ENCODE measurements at regions not wholly inside any gene's neighbourhood (a gene's known extent, or its start where the extent isn't known, plus 50 kb on each side); places are given as distances from the start of the nearest gene placed in this dataset.
"Not testable (repeated sequence)": the region's sequence is repeated elsewhere in the genome, so short reads cannot be mapped to it uniquely, and the experiment has no call there.

DNA sequence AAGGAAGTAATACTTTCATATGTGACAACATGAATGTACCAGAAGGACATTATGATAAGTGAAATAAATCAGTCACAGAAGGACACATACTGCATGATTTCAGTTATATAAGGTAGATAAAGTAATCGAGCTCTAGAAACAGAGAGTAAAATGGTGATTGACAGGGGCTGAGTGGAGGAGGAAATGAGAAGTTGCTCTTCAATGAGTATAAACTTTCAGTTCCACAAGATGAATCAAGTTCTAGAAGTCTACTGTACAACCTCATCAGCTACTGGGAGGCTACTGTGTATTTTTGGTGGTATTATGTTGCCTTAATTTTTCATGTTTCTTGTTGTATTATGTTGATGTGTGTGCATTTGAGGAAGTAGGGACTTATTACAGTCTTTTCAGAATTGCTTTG, 270.9 kb upstream of the GRIA3 start:
- no peak for DNase-seq (ENCODE audit: low read depth in 2 of 2)

DNA sequence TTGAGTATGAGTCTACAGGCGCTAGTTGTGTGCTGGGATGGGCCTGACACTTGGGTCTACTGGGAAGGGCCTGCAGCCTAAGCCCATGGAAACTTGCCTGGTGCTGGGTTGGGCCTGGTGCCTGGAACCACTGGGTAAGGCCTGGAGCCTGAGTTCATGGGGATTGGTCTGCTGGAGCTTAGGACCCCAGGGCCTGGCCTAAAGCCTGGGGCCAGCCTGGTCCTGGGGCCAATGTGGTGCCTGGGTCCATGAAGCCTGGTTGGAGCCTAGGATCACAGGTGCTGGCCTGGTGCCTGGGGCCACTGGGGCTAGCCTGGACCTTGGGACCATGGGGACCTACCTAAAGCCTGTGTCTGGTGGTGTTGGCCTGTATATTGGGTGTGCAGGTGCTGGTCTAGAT, 270.3 kb upstream of the GRIA3 start:
- no peak for DNase-seq (ENCODE audit: low read depth in 2 of 2)

DNA sequence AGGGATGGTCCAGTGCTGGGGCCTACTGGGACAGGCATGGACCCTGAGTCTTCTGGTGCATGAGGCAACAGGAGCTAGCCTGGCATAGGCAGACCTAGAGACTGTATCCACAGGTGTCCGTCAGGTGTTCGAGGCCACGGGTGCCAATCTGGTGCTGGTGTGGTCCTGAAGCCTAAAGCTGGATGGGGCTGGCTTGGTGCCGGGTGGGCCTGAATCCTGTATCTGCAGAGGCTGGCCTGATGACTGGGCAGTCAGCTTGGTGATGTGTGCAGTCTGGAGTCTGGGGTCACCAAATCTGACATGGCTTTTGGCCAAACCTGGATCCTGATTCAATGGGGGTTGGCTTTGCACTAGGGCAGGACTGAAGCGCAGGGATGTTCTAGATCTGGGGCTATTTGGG, 269.8 kb upstream of the GRIA3 start:
- no peak for DNase-seq (ENCODE audit: low read depth in 2 of 2)

DNA sequence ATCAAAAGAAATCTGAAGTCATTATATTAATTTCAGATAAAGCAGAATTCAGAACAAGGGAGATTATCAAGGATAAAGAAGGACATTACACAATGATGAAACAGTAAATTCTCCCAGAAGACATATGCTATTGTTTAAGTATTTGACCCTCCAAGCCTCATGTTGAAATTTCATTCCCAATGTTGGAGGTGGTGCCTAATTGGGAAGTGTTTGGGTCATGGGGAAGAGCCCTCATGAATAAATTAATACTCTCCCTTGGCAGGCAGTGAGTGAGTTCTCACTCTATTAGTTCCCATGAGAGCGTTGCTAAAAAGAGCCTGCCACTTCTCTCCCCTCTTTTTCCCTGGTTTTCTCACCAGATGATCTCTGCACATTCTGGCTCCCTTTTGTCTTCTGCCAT, 249.9 kb upstream of the GRIA3 start:
- no peak for DNase-seq (ENCODE audit: low read depth in 2 of 2)

GRCh38 chrX:122940199-122940598, 243.9 kb upstream of the GRIA3 start:
- no peak for DNase-seq (ENCODE audit: low read depth in 2 of 2)

DNA sequence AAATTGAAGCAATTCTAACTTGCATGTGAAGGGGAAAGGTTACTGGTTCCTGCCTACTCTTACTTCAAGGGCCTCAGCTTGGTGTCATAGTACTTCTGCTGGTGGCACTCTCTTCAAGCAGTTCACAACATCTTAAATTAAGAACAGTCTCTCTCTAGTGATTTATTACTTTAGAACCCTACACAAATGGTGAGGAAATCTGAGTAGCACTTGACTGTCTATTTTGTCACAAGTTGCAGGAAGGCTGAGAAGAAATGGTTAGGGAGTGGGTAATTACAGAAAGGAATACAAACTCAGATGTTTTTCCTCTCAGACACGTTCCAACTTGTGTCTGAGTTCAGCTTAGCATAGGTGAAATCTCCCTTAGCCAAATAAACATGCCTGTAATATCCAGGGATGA, 242.3 kb upstream of the GRIA3 start:
- no peak for DNase-seq (ENCODE audit: low read depth in 2 of 2)

- no peak for DNase-seq (ENCODE audit: low read depth in 2 of 2)
These were observed 240.2 kb upstream of the GRIA3 start for GRCh38 chrX:122943918-122944317.

- DNase-seq (ENCODE audit: low read depth in 2 of 2): no peak
These were observed 238.8 kb upstream of the GRIA3 start for GRCh38 chrX:122945328-122945727.

- no peak for DNase-seq (ENCODE audit: low read depth in 2 of 2)
These were observed 211.5 kb upstream of the GRIA3 start for GRCh38 chrX:122972604-122973003.

DNA sequence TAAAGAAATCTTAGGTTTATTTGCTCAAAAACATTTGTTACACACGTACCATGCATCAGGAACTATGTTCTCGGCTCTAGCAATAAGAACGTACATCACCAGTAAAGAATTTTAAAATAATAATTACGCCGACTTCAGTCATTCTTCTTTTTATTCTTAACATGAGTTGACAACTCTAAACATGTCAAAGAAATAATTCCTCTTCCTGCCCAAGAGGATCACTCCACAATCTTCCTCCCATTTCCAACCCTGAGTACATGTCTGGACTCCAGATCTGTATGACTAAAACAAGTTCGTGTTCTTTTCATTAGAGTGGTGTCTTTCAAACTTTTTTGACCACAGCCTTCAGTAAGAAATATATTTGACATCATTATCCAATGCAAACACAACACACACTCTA, 201.6 kb upstream of the GRIA3 start:
- DNase-seq (ENCODE audit: low read depth in 2 of 2): no peak

- DNase-seq (ENCODE audit: low read depth in 2 of 2): not testable (repeated sequence)
These were observed 181.2 kb upstream of the GRIA3 start for GRCh38 chrX:123002844-123003243.

DNA sequence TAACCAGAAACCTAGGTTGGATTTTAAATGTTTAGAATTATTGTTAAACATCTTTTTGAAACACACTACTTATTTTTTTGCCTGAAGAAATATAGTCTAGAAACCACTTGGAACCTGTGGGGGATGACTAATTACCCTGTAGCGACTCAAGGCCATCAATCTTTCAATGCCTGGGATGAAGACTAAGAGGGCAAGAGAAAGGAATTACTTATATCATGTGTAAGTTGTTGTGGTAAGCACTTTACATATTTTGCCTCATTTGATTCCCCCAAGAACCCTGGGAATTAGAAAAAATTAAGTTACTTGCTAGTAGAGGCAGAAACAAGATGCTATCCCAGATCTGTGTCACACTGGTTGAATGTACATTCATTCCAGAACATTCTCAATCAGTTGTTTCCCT, 170.9 kb upstream of the GRIA3 start:
- DNase-seq (ENCODE audit: low read depth in 2 of 2): no peak

- DNase-seq (ENCODE audit: low read depth in 2 of 2): no peak
These were observed 147.7 kb upstream of the GRIA3 start for GRCh38 chrX:123036401-123036800.

GRCh38 chrX:123049071-123049625, 134.9 kb upstream of the GRIA3 start:
- DNase-seq (ENCODE audit: low read depth in 2 of 2): no peak

DNA sequence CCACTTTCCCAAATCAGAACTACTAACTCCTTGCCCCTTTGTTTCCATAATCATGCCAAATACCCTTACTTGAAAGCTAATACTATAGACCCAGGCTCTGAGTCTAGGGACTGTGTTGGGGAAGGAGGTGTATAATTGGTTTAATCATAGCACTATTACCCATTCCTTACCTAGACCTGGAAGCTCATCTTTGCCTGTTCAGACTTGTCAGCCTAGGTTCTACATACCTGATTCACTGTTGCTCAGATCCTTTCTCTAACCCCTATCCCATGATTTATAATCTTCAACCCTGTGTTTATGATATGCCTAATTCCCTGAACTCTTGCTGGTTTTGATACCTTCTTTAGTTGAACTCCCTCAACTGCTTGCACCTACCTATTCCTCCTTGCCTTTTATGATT, 123.1 kb upstream of the GRIA3 start:
- no peak for DNase-seq (ENCODE audit: low read depth in 2 of 2)

GRCh38 chrX:123064053-123064452, 120.0 kb upstream of the GRIA3 start:
- DNase-seq (ENCODE audit: low read depth in 2 of 2): no peak

- DNase-seq (ENCODE audit: low read depth in 2 of 2): no peak
These were observed 111.2 kb upstream of the GRIA3 start for GRCh38 chrX:123072686-123073385.

DNA sequence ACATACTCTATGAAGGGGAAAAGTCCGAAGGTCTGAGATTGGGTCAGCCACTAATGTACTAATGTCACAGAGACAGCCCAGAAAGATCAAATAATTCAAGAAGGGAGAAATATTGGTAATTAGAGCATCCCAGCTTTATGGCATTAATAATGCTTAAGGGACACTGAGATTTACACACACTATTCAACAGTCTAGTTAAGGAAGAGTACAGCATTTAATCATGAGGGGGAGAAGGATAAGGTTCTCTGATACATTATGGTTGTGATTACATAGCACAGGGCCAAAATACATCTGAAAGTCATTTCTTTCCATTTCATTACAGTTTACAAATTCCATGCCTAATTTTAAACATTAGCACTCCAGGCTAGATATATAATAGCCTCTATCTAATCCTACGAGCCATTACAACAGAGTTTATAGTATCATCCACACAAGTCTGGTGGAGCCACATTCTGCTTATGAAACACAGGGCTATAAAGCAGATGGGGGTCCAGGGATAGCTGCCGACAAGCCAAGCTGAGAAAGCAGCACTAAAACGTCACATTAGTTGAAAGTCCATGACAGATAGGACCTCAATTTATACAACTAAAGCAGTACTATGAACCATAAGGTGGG, 108.0 kb upstream of the GRIA3 start:
- no peak for DNase-seq (ENCODE audit: low read depth in 2 of 2)

GRCh38 chrX:123077631-123078030, 106.4 kb upstream of the GRIA3 start:
- no peak for DNase-seq (ENCODE audit: low read depth in 2 of 2)

DNA sequence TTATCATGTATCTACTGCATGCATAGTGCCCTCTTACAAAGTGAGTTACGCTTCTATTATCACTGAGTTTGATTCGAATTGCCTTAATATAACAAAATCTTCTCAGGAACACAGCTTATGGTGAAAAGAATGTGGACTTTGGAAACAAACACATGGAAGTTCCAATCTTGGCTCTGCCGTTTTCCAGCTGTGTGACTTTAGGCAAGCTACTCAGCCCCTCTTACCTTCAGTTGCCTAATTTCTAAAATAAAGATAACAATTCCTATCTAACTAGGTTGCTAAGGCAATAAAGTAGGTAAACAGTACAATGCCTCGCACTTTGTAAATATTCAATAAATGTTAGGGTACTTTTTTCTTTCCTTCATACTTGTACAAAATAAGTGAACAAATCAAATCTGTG, 104.0 kb upstream of the GRIA3 start:
- DNase-seq (ENCODE audit: low read depth in 2 of 2): no peak

DNA sequence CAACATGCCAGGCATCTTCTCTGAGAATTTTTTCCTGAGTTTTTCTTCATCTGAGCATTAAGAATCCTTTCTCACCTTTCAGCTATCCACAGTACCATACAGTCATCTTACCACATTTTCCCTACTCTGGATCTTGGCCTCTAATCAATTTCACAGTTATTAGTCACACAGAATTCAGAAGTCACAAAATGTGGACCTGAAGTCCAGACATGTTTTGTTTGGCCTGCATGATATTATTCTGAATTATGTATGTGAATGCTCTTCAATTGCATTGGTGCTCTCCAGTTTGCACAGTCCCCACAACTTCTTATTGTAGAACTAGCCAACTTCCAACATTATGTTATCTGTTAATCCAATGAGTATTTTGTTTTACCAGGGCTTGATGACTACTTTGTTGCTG, 102.3 kb upstream of the GRIA3 start:
- no peak for DNase-seq (ENCODE audit: low read depth in 2 of 2)

GRCh38 chrX:123083924-123084323, 100.2 kb upstream of the GRIA3 start:
- DNase-seq (ENCODE audit: low read depth in 2 of 2): no peak

GRCh38 chrX:123084797-123085196, 99.3 kb upstream of the GRIA3 start:
- no peak for DNase-seq (ENCODE audit: low read depth in 2 of 2)

Measured in stimulated activated CD4-positive, alpha-beta T cell treated with anti-CD3 and anti-CD28 coated beads, Interleukin-1b, Interleukin-23, amount 100 ng/mL, for 4 hours (primary cell).